Mucosa of gallbladder (tissue), 1 donor: ENCODE measurements at regions not wholly inside any gene's neighbourhood (a gene's known extent, or its start where the extent isn't known, plus 50 kb on each side); places are given as distances from the start of the nearest gene placed in this dataset.
"Not testable (repeated sequence)": the region's sequence is repeated elsewhere in the genome, so short reads cannot be mapped to it uniquely, and the experiment has no call there.

Experiments
- DNase-seq: peaks from one replicate; pipeline ENCODE4 v3.0.0-alpha.2; 2020; ENCODE audit warnings: low spot score
- donor health status: DM: no; HTN: no; CAD: no.

DNA sequence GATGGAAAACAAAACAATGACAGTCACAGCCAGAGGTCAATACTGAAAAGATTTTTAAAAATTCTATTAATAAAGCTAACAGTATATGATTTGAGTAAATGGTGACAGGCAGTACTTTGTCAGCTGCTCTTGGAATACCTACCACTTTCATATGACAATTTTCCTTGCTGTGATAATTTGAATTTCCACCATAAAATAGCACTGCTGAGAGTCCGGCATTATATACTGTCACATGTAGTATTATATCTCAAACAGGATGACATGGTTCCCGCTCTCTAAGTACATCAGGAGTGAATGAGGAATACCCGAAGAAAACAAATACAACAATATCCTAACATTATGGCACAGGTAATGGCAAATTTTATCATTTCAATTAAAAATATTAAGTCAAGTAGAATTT, 146.8 kb upstream of the TMPRSS15 start:
- DNase-seq: no peak

- no peak for DNase-seq
Measured at GRCh38 chr21:18553786-18554185, 150.2 kb upstream of the TMPRSS15 start.

GRCh38 chr21:18567770-18568169, 164.2 kb upstream of the TMPRSS15 start:
- DNase-seq: not testable (repeated sequence)

GRCh38 chr21:18588001-18588662, 184.5 kb upstream of the TMPRSS15 start:
- no peak for DNase-seq

DNA sequence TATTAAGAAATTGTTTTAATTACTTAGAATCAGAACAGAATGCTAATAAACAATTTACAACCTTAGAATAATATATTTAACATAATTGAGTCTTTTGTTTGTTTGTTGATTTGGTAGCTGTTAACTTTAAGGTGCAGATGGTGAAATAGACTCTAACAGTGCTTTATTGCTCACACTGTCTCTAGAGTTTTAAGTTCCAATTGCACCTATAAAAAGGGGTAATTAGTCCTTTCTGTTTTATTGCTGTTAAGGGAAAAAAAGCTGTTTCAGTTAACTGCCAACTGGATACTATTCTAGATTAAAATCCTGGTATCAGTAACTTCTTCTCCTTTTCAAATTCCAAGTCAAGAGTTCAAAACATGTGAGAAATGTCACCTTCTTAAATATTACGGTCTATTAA, 197.6 kb upstream of the TMPRSS15 start:
- DNase-seq: no peak

DNA sequence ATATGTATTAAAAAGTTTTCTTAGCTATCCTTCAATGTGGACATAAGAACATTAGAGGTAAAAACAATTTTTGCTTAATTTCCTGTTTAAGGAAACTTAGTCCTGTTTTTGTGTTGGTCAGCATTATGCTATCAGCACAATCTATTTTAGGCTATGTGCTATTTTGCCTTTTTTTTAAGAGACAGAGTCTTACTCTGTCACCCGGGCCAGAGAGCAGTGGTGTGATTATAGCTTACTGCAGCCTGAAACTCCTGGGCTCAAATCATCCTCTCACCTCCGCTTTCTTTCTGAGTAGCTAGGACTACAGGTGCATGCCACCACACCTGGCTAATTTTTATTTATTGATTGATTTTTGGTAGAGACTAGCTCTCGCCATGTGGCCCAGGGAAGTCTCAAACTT, 199.1 kb upstream of the TMPRSS15 start:
- no peak for DNase-seq

- DNase-seq: no peak
Measured at GRCh38 chr21:18603261-18603660, 199.7 kb upstream of the TMPRSS15 start.

GRCh38 chr21:18603980-18604379, 200.4 kb upstream of the TMPRSS15 start:
- DNase-seq: no peak

DNA sequence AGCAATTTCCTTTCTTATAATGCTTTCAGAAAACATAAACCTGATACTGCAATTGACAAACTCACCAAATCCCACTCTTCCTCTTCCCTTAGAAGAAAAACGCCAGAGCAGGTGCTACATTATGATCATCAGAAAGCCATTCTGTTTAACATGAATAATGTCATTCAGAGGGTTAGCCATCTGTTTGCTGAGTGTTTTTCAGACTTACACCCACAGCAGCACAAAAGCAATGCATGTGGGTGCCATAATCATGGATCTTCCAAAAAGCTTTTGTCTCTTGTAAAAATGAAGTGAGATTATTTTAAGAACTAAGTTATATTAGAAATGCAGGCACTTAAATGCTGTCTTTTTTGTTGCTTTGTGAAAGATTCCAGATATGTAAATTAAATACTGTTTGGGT, 204.6 kb upstream of the TMPRSS15 start:
- no peak for DNase-seq

- DNase-seq: no peak
Measured at GRCh38 chr21:18614303-18614702, 210.7 kb upstream of the TMPRSS15 start.

GRCh38 chr21:18617291-18617690, 213.7 kb upstream of the TMPRSS15 start:
- DNase-seq: no peak

DNA sequence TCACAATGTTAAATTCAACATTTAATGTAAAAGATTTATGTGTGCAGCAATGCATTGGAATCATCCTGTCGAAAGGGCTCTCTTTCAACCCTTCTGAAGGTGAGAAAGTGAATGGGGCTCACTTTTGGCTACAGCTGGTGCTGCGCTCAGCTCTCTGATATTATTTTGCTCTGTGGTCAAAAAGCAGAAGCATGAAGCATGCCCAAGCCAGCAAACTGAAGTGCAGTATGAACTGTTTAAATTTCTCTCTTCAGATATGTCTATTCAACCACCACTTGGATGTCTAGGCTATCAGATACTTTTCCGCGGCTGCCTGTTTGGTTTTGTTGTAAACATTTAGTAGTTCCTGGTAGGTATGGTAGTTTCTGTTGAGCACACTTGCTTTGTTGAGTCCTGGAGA, 216.9 kb upstream of the TMPRSS15 start:
- DNase-seq: no peak

- no peak for DNase-seq
Measured at GRCh38 chr21:18622383-18622782, 218.8 kb upstream of the TMPRSS15 start.

GRCh38 chr21:18630446-18630845, 226.9 kb upstream of the TMPRSS15 start:
- DNase-seq: no peak

- DNase-seq: no peak
Measured at GRCh38 chr21:18636897-18637296, 233.3 kb upstream of the TMPRSS15 start.

- no peak for DNase-seq
Measured at GRCh38 chr21:18646116-18646515, 242.5 kb upstream of the TMPRSS15 start.

- no peak for DNase-seq
Measured at GRCh38 chr21:18655931-18656330, 252.3 kb upstream of the TMPRSS15 start.

GRCh38 chr21:18661842-18662241, 258.3 kb upstream of the TMPRSS15 start:
- DNase-seq: no peak

DNA sequence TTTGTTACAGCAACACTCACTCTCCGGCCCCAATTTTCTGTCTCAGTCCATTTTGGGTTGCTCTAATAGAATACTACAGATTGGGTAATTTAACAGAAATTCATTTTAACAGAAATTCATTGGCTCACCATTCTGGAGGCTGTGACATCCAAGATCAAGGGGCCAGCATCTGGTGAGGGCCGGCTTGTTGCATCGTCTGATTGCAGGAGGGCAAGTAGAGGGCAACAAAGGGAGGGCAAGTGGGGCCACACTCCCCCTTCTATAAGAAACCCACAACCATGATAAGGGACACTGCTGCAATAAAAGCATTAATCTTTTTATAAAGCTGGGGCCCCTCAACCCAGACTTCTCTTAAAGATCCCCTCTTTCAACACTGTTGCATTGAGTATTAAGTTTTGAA, 260.1 kb upstream of the TMPRSS15 start:
- no peak for DNase-seq

DNA sequence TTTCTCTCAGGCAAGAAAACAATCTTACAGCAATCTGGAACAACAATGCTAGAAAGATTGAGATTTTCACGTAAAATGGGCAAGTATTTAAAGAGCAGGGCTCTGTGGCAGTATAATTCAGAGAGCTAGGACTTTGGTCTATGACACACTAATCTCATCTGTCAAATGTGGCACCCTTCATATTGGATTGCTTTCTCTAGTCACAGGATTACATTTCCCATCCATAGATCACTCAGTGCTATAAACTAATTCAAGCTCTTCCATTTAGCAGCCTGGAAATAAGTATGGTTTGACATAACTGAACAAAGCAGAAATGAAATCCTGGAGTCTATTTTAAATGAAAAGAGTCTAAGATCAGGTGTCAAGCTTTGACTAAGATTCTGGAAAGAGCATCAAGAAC, 263.1 kb upstream of the TMPRSS15 start:
- DNase-seq: no peak

GRCh38 chr21:18673789-18674188, 270.2 kb upstream of the TMPRSS15 start:
- no peak for DNase-seq

- DNase-seq: no peak
Measured at GRCh38 chr21:18677632-18678031, 274.0 kb upstream of the TMPRSS15 start.

- DNase-seq: no peak
Measured at GRCh38 chr21:18705971-18706370, 302.4 kb upstream of the TMPRSS15 start.

DNA sequence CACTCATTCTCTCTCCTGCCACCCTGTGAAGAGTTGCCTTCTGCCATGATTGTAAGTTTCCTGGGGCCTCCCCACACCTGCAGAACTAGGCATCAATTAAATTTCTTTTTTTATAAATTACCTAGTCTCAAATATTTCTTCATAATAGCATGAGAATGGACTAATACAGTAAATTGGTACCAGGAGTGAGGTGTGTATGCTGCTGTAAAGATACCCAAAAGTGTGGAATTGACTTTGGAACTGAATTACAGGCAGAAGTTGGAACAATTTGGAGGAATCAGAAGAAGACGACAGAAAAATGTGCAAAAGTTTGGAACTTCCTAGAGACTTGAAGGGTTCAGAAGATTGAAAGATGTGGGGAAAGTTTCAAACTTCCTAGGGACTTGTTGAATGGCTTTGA, 308.1 kb upstream of the TMPRSS15 start:
- no peak for DNase-seq
